ENCODE measurements at regions not wholly inside any gene's neighbourhood (a gene's known extent, or its start where the extent isn't known, plus 50 kb on each side); places are given as distances from the start of the nearest gene placed in this dataset.

- TF ChIP-seq ZNF704 (tag by site-specific recombination; IDR thresholded peaks at IDR 0.05) (no peak), CTCF (tag by site-specific recombination; IDR thresholded peaks at IDR 0.05) (no peak), ATF2 (tag by site-specific recombination; IDR thresholded peaks at IDR 0.05; ENCODE audit: low read depth) (no peak), ZNF843 (tag by site-specific recombination; IDR thresholded peaks at IDR 0.05) (no peak), ZNF221 (tag by site-specific recombination; IDR thresholded peaks at IDR 0.05; ENCODE audit: borderline replicate concordance) (no peak), ZNF513 (tag by site-specific recombination; IDR thresholded peaks at IDR 0.05) (no peak), ZNF10 (tag by site-specific recombination; IDR thresholded peaks at IDR 0.05) (no peak), ZNF26 (tag by site-specific recombination; IDR thresholded peaks at IDR 0.05) (no peak), ZSCAN30 (tag by site-specific recombination; IDR thresholded peaks at IDR 0.05) (no peak), REST (tag by site-specific recombination; IDR thresholded peaks at IDR 0.05) (no peak)
Observed at GRCh38 chr10:84996580-84996979, 668.2 kb downstream of the CCSER2 start.
